ENCODE measurements at regions not wholly inside any gene's neighbourhood (a gene's known extent, or its start where the extent isn't known, plus 50 kb on each side); places are given as distances from the start of the nearest gene placed in this dataset.

DNA sequence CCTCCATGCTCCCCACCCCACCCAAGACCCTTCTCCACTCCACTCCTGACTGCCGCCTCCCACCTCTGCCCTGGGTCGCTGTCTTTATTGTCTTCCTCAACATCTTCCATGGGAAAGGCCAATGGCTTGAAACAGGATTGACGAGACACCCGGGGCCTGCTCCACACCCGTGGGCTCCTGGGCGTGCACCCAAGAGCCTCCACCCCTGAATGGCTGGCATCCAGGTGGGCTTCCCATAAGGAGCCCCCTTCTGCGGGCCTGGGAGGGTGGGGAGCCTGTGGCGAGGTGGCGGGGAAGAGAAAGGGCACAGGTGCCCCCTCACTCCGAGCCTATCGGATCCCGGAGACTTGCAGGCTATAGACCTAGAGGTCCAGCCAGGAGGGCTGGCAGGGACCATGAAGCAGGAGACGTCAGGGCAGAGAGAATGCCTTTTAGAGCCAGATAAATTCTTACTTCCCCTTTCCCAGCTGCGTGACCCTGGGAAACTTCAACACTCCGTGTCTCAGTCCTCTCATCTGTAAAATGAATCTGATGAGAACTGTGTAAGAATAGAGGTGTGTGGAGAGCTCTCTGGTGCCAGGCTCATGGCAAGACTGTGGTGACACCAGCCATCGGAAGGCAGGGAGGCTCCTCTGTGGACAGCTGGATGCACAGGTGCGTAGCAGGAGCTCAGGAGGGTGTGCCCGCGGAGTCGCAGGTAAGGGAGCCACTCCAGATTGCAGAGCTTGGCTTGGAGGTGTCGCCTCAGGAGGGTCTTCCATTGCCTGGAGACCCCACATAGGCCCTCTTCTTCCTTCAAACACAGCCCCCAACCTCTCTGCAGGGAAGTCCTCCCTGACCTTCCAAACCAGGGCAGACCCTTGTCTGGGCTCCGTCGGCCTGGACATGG lies 53.9 kb downstream of the SMIM38 start:
- no peak for DNase-seq
- H3K4me1 ChIP-seq = no peaks in the 10 kb centered on the region
- H3K27ac ChIP-seq = no peak overlapping the region
- TF ChIP-seq CTCF (IDR thresholded peaks at IDR 0.05) (no peak), POLR2A (IDR thresholded peaks at IDR 0.05) (no peak)
- H3K36me3 ChIP-seq = no peaks in the 10 kb centered on the region
- no peak overlapping the region for H3K4me3 ChIP-seq (replicated peaks in 1 of 3)
- intact Hi-C loops (cut with DNase I) = no loop called here
- no peaks in the 10 kb centered on the region for H3K9me3 ChIP-seq
- WGBS, 2 donors = 88 to 91% methylated on average over 19 to 21 of the region's 23 CpGs
- H3K27me3 ChIP-seq = no peaks in the 10 kb centered on the region

GRCh38 chr11:69210310-69211035 lies 54.7 kb downstream of the SMIM38 start:
- Histone ChIP-seq H3K27me3 (no peaks in the 10 kb centered on the region), H3K9me3 (no peaks in the 10 kb centered on the region), H3K4me1 (no peaks in the 10 kb centered on the region), H3K27ac (no peak overlapping the region), H3K36me3 (no peaks in the 10 kb centered on the region), H3K4me3 (replicated peaks in 1 of 3) (no peak overlapping the region)
- no peak for DNase-seq
- TF ChIP-seq POLR2A (IDR thresholded peaks at IDR 0.05) (no peak), CTCF (IDR thresholded peaks at IDR 0.05) (no peak)
- intact Hi-C loops (cut with DNase I) = no loop called here
- whole genome bisulfite sequencing, 2 donors = 72 to 83% methylated on average over 6 to 12 of the region's 12 CpGs

GRCh38 chr11:69211540-69211919 lies 55.8 kb downstream of the SMIM38 start:
- Histone ChIP-seq H3K36me3 (no peaks in the 10 kb centered on the region), H3K27me3 (no peaks in the 10 kb centered on the region), H3K9me3 (no peaks in the 10 kb centered on the region), H3K27ac (no peak overlapping the region), H3K4me3 (replicated peaks in 1 of 3) (no peak overlapping the region), H3K4me1 (no peaks in the 10 kb centered on the region)
- intact Hi-C loops (cut with DNase I) = no loop called here
- no peak for TF ChIP-seq CTCF (IDR thresholded peaks at IDR 0.05)
- TF ChIP-seq POLR2A (IDR thresholded peaks at IDR 0.05) = no peak
- WGBS, 2 donors = 51 to 64% methylated on average over 6 of the region's 6 CpGs
- no peak for DNase-seq

- intact Hi-C loops (cut with DNase I) = no loop called here
- H3K27me3 ChIP-seq = no peaks in the 10 kb centered on the region
- H3K27ac ChIP-seq = no peak overlapping the region
- no peaks in the 10 kb centered on the region for H3K4me1 ChIP-seq
- no peaks in the 10 kb centered on the region for H3K9me3 ChIP-seq
- 45 to 49% methylated on average over 21 of the region's 21 CpGs for whole genome bisulfite sequencing, 2 donors
- no peak for DNase-seq
- H3K4me3 ChIP-seq (replicated peaks in 1 of 3) = no peak overlapping the region
- H3K36me3 ChIP-seq = no peaks in the 10 kb centered on the region
- TF ChIP-seq CTCF (IDR thresholded peaks at IDR 0.05) (peak in 1 of 6 experiments; percentile 9), POLR2A (IDR thresholded peaks at IDR 0.05) (no peak)
Measured at GRCh38 chr11:69211920-69212797, 56.4 kb downstream of the SMIM38 start.

All from thyroid gland (tissue), 4 donors.